ENCODE measurements at regions not wholly inside any gene's neighbourhood (a gene's known extent, or its start where the extent isn't known, plus 50 kb on each side); places are given as distances from the start of the nearest gene placed in this dataset.
"Not testable (repeated sequence)": the region's sequence is repeated elsewhere in the genome, so short reads cannot be mapped to it uniquely, and the experiment has no call there.

GRCh38 chr5:105874316-105874715 lies 1796.4 kb downstream of the EFNA5 start:
- H3K9ac ChIP-seq (ENCODE audit: low read length), result no peak overlapping the region
- no peak overlapping the region for H3K4ac ChIP-seq (ENCODE audit: low read depth, low read length)
- no peak overlapping the region for H3K4me2 ChIP-seq (ENCODE audit: low read length)
- H3K4me3 ChIP-seq (ENCODE audit: low read length), result no peak overlapping the region
- no peak overlapping the region for H4K8ac ChIP-seq (ENCODE audit: low read depth, low read length)
- H3K27ac ChIP-seq (ENCODE audit: low read depth, low read length), result no peak overlapping the region
- no peak overlapping the region for H3K56ac ChIP-seq (ENCODE audit: low read length)
- no peaks in the 10 kb centered on the region for H3K79me2 ChIP-seq (ENCODE audit: control insufficient read depth, insufficient read depth, low read length)
- DNase-seq, result no peak
- H3K18ac ChIP-seq (ENCODE audit: low read length), result no peak overlapping the region
- no peak overlapping the region for H2BK15ac ChIP-seq (replicated peaks; ENCODE audit: low read depth)
- no peak overlapping the region for H2AK5ac ChIP-seq (ENCODE audit: low read length)
- no peak overlapping the region for H2BK5ac ChIP-seq (ENCODE audit: low read length)
- no peaks in the 10 kb centered on the region for H3K4me1 ChIP-seq (ENCODE audit: control insufficient read depth, low read depth, low read length)
- no peak overlapping the region for H4K5ac ChIP-seq (ENCODE audit: low read length)
- H3K79me1 ChIP-seq (ENCODE audit: low read length), result no peaks in the 10 kb centered on the region
- H3K23ac ChIP-seq (ENCODE audit: low read length), result no peak overlapping the region
- H2BK120ac ChIP-seq (ENCODE audit: low read depth, low read length), result no peak overlapping the region
- no peaks in the 10 kb centered on the region for H3K27me3 ChIP-seq (ENCODE audit: insufficient read depth, low read length, poor library complexity)
- no peaks in the 10 kb centered on the region for H3K36me3 ChIP-seq (ENCODE audit: control insufficient read depth, insufficient read depth, low read length)
- WGBS (ENCODE audit: extremely low coverage, insufficient coverage, low lambda C conversion rate), result no CpG with 5 or more reads among the region's 2 CpGs

DNA sequence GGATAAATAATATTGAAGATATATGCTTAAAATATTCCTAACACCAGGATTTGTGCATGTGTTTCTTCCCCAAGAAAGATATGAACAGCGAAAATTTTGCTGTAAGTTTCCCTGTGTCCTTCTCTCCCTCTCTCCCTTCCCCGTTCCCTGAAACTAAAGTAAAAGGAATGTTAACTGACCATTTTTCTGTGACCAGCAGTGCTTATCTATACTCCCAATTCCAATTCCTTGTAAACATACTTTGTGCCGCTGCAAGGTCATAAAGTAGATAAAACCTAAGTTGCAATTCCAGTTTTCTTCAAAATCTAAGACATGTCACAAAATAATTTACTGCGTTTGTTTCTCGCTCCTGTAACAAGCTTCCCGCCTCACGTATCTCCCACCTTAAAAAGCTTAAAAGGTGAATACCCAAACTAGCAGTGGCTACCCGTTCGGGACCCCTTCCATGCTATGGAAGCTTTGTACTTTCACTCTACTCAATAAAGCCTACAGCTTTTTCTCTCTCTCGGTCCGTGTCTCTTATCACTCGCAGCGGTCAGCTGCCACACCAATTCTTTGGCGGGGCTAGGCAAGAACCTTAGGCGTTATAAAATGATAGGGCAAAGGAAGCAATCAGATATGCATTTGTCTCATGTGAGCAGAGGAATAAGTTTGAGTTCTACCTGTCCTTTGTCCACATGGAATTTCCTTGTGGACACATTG lies 1798.0 kb downstream of the EFNA5 start:
- H2BK15ac ChIP-seq (replicated peaks; ENCODE audit: low read depth), result no peak overlapping the region
- no peak overlapping the region for H4K5ac ChIP-seq (ENCODE audit: low read length)
- H2BK120ac ChIP-seq (ENCODE audit: low read depth, low read length), result no peak overlapping the region
- H3K36me3 ChIP-seq (ENCODE audit: control insufficient read depth, insufficient read depth, low read length), result no peaks in the 10 kb centered on the region
- no peaks in the 10 kb centered on the region for H3K79me2 ChIP-seq (ENCODE audit: control insufficient read depth, insufficient read depth, low read length)
- no peak overlapping the region for H3K4me2 ChIP-seq (ENCODE audit: low read length)
- no peak overlapping the region for H3K27ac ChIP-seq (ENCODE audit: low read depth, low read length)
- H3K23ac ChIP-seq (ENCODE audit: low read length), result no peak overlapping the region
- no peak overlapping the region for H4K8ac ChIP-seq (ENCODE audit: low read depth, low read length)
- H3K9ac ChIP-seq (ENCODE audit: low read length), result no peak overlapping the region
- H3K4ac ChIP-seq (ENCODE audit: low read depth, low read length), result no peak overlapping the region
- no peak overlapping the region for H3K18ac ChIP-seq (ENCODE audit: low read length)
- WGBS (ENCODE audit: extremely low coverage, insufficient coverage, low lambda C conversion rate), result no CpG with 5 or more reads among the region's 15 CpGs
- H3K4me1 ChIP-seq (ENCODE audit: control insufficient read depth, low read depth, low read length), result no peaks in the 10 kb centered on the region
- H3K27me3 ChIP-seq (ENCODE audit: insufficient read depth, low read length, poor library complexity), result no peaks in the 10 kb centered on the region
- H2BK5ac ChIP-seq (ENCODE audit: low read length), result no peak overlapping the region
- no peak overlapping the region for H3K56ac ChIP-seq (ENCODE audit: low read length)
- H3K79me1 ChIP-seq (ENCODE audit: low read length), result no peaks in the 10 kb centered on the region
- no peak for DNase-seq
- no peak overlapping the region for H2AK5ac ChIP-seq (ENCODE audit: low read length)
- H3K4me3 ChIP-seq (ENCODE audit: low read length), result no peak overlapping the region

GRCh38 chr5:105868038-105868780 lies 1802.5 kb downstream of the EFNA5 start:
- H3K56ac ChIP-seq (ENCODE audit: low read length), result no peak overlapping the region
- no peak overlapping the region for H3K4me2 ChIP-seq (ENCODE audit: low read length)
- no peak overlapping the region for H2BK15ac ChIP-seq (replicated peaks; ENCODE audit: low read depth)
- H3K36me3 ChIP-seq (ENCODE audit: control insufficient read depth, insufficient read depth, low read length), result no peaks in the 10 kb centered on the region
- no peak for DNase-seq
- H3K4me3 ChIP-seq (ENCODE audit: low read length), result no peak overlapping the region
- no peak overlapping the region for H3K23ac ChIP-seq (ENCODE audit: low read length)
- H4K5ac ChIP-seq (ENCODE audit: low read length), result no peak overlapping the region
- no peak overlapping the region for H3K27ac ChIP-seq (ENCODE audit: low read depth, low read length)
- H3K18ac ChIP-seq (ENCODE audit: low read length), result no peak overlapping the region
- no peak overlapping the region for H2BK120ac ChIP-seq (ENCODE audit: low read depth, low read length)
- no peak overlapping the region for H2AK5ac ChIP-seq (ENCODE audit: low read length)
- no CpG with 5 or more reads among the region's 1 CpG for WGBS (ENCODE audit: extremely low coverage, insufficient coverage, low lambda C conversion rate)
- H3K4me1 ChIP-seq (ENCODE audit: control insufficient read depth, low read depth, low read length), result no peaks in the 10 kb centered on the region
- H2BK5ac ChIP-seq (ENCODE audit: low read length), result no peak overlapping the region
- H3K4ac ChIP-seq (ENCODE audit: low read depth, low read length), result no peak overlapping the region
- no peaks in the 10 kb centered on the region for H3K79me1 ChIP-seq (ENCODE audit: low read length)
- H3K27me3 ChIP-seq (ENCODE audit: insufficient read depth, low read length, poor library complexity), result no peaks in the 10 kb centered on the region
- H3K9ac ChIP-seq (ENCODE audit: low read length), result no peak overlapping the region
- no peak overlapping the region for H4K8ac ChIP-seq (ENCODE audit: low read depth, low read length)
- no peaks in the 10 kb centered on the region for H3K79me2 ChIP-seq (ENCODE audit: control insufficient read depth, insufficient read depth, low read length)

GRCh38 chr5:105865834-105866233 lies 1804.9 kb downstream of the EFNA5 start:
- Histone ChIP-seq H3K56ac (ENCODE audit: low read length) (no peak overlapping the region), H4K8ac (ENCODE audit: low read depth, low read length) (no peak overlapping the region), H3K79me1 (ENCODE audit: low read length) (no peaks in the 10 kb centered on the region), H2BK120ac (ENCODE audit: low read depth, low read length) (no peak overlapping the region), H3K27ac (ENCODE audit: low read depth, low read length) (no peak overlapping the region), H3K4me3 (ENCODE audit: low read length) (no peak overlapping the region), H2BK5ac (ENCODE audit: low read length) (no peak overlapping the region), H4K5ac (ENCODE audit: low read length) (no peak overlapping the region), H2AK5ac (ENCODE audit: low read length) (no peak overlapping the region), H3K23ac (ENCODE audit: low read length) (no peak overlapping the region), H3K36me3 (ENCODE audit: control insufficient read depth, insufficient read depth, low read length) (no peaks in the 10 kb centered on the region), H3K27me3 (ENCODE audit: insufficient read depth, low read length, poor library complexity) (no peaks in the 10 kb centered on the region), H3K4ac (ENCODE audit: low read depth, low read length) (no peak overlapping the region), H3K79me2 (ENCODE audit: control insufficient read depth, insufficient read depth, low read length) (no peaks in the 10 kb centered on the region), H3K9ac (ENCODE audit: low read length) (no peak overlapping the region), H2BK15ac (replicated peaks; ENCODE audit: low read depth) (no peak overlapping the region), H3K4me1 (ENCODE audit: control insufficient read depth, low read depth, low read length) (no peaks in the 10 kb centered on the region), H3K4me2 (ENCODE audit: low read length) (no peak overlapping the region), H3K18ac (ENCODE audit: low read length) (no peak overlapping the region)
- no peak for DNase-seq
- WGBS (ENCODE audit: extremely low coverage, insufficient coverage, low lambda C conversion rate), result no CpG with 5 or more reads among the region's 1 CpG

DNA sequence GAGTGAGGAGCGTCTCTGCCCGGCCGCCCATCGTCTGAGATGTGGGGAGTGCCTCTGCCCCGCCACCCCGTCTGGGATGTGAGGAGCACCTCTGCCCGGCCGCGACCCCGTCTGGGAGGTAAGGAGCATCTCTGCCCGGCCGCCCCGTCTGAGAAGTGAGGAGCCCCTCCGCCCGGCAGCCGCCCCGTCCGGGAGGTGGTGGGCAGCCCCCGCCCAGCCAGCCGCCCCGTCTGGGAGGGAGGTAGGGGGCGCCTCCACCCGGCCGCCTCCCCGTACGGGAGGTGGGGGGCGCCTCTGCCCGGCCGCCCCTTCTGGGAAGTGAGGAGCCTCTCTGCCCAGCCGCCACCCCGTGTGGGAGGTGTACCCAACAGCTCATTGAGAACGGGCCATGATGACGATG lies 1811.4 kb downstream of the EFNA5 start:
- H2BK15ac ChIP-seq (replicated peaks; ENCODE audit: low read depth); H3K79me1 ChIP-seq (ENCODE audit: low read length); H3K4me2 ChIP-seq (ENCODE audit: low read length); H3K4me3 ChIP-seq (ENCODE audit: low read length); H3K27ac ChIP-seq (ENCODE audit: low read depth, low read length); H4K8ac ChIP-seq (ENCODE audit: low read depth, low read length); H4K5ac ChIP-seq (ENCODE audit: low read length); DNase-seq; H2AK5ac ChIP-seq (ENCODE audit: low read length); H3K18ac ChIP-seq (ENCODE audit: low read length); H3K79me2 ChIP-seq (ENCODE audit: control insufficient read depth, insufficient read depth, low read length); H3K56ac ChIP-seq (ENCODE audit: low read length); H3K4ac ChIP-seq (ENCODE audit: low read depth, low read length); H3K9ac ChIP-seq (ENCODE audit: low read length); H3K23ac ChIP-seq (ENCODE audit: low read length); H3K4me1 ChIP-seq (ENCODE audit: control insufficient read depth, low read depth, low read length); H3K27me3 ChIP-seq (ENCODE audit: insufficient read depth, low read length, poor library complexity); H2BK120ac ChIP-seq (ENCODE audit: low read depth, low read length); H3K36me3 ChIP-seq (ENCODE audit: control insufficient read depth, insufficient read depth, low read length); H2BK5ac ChIP-seq (ENCODE audit: low read length): not testable (repeated sequence)
- WGBS (ENCODE audit: extremely low coverage, insufficient coverage, low lambda C conversion rate), result no CpG with 5 or more reads among the region's 33 CpGs
